Neural progenitor cell (in vitro differentiated cells): ENCODE measurements at regions not wholly inside any gene's neighbourhood (a gene's known extent, or its start where the extent isn't known, plus 50 kb on each side); places are given as distances from the start of the nearest gene placed in this dataset.
A peak's percentile ranks its signal among the peaks of the same experiment; 100 is the strongest.

Experiments used
- DNase-seq: peaks from one replicate; pipeline ENCODE4 v3.0.0-alpha.2; 2016; ENCODE audit warnings: low spot score
- H2AFZ ChIP-seq: fragments of 200-600 bp; sonication (generic); replicated peaks from 2 replicates; pipeline ENCODE4 v1.6.1; 2016; ENCODE audit warnings: antibody characterized with exemption
- H3F3A ChIP-seq: fragments of 200-600 bp; sonication (generic); 2 replicates; pipeline ENCODE4 v1.6.1; 2016; ENCODE audit warnings: antibody characterized with exemption, low read depth
- H3K27ac ChIP-seq: fragments of 200-600 bp; sonication (generic); 2 replicates; pipeline ENCODE4 v1.5.1; 2016; ENCODE audit warnings: mild to moderate bottlenecking
- H3K27me3 ChIP-seq: fragments of 200-600 bp; sonication (generic); 2 replicates; pipeline ENCODE4 v1.6.1; 2016; ENCODE audit warnings: mild to moderate bottlenecking, moderate library complexity
- H3K36me3 ChIP-seq: fragments of 200-600 bp; sonication (generic); 2 replicates; pipeline ENCODE4 v1.5.1; 2016
- H3K4me1 ChIP-seq: fragments of 200-600 bp; sonication (generic); 2 replicates; pipeline ENCODE4 v1.6.1; 2016; ENCODE audit warnings: mixed run types
- H3K4me2 ChIP-seq: fragments of 200-600 bp; sonication (generic); 2 replicates; pipeline ENCODE4 v1.6.1; 2016
- H3K4me3 ChIP-seq: fragments of 200-600 bp; sonication (generic); 2 replicates; pipeline ENCODE4 v1.5.1; 2016
- H3K79me2 ChIP-seq: fragments of 200-600 bp; sonication (generic); 2 replicates; pipeline ENCODE4 v1.6.1; 2016; ENCODE audit warnings: low read depth
- H3K9ac ChIP-seq: fragments of 200-600 bp; sonication (generic); 2 replicates; pipeline ENCODE4 v1.6.1; 2016
- H3K9me3 ChIP-seq: fragments of 200-600 bp; sonication (generic); 2 replicates; pipeline ENCODE4 v1.5.1; 2016; ENCODE audit warnings: low read depth
- H4K20me1 ChIP-seq: fragments of 200-600 bp; sonication (generic); 2 replicates; pipeline ENCODE4 v1.6.1; 2016; ENCODE audit warnings: low read depth
- H3K27ac Mint-ChIP-seq: 3 replicates; pipeline ENCODE4 v1.8.0; 2021; ENCODE audit warnings: mixed read lengths
- H3K27me3 Mint-ChIP-seq: 2 replicates; pipeline ENCODE4 v1.8.0; 2022; ENCODE audit warnings: low read depth, mild to moderate bottlenecking, inconsistent platforms, moderate library complexity, mixed read lengths; ENCODE audit not compliant: insufficient read depth
- H3K36me3 Mint-ChIP-seq: 3 replicates; pipeline ENCODE4 v1.8.0; 2021; ENCODE audit warnings: mixed read lengths
- H3K4me1 Mint-ChIP-seq: 3 replicates; pipeline ENCODE4 v1.8.0; 2021; ENCODE audit warnings: mixed read lengths
- H3K4me3 Mint-ChIP-seq: 3 replicates; pipeline ENCODE4 v1.8.0; 2021; ENCODE audit warnings: mild to moderate bottlenecking, moderate library complexity, mixed read lengths
- H3K9me3 Mint-ChIP-seq: 3 replicates; pipeline ENCODE4 v1.8.0; 2020; ENCODE audit warnings: mixed read lengths
- CTCF ChIP-seq: fragments of 200-600 bp; sonication (generic); IDR thresholded peaks from 2 replicates; pipeline ENCODE4 v1.5.1; 2017; ENCODE audit warnings: antibody characterized with exemption, mild to moderate bottlenecking
- EZH2 ChIP-seq: fragments of 200-600 bp; sonication (generic); IDR thresholded peaks from 2 replicates; pipeline ENCODE4 v1.6.1; 2017; ENCODE audit warnings: antibody characterized with exemption, mild to moderate bottlenecking, moderate library complexity
- EZH2phosphoT487 ChIP-seq: fragments of 200-600 bp; sonication (generic); IDR thresholded peaks from 2 replicates; pipeline ENCODE4 v1.6.1; 2017; ENCODE audit warnings: antibody characterized with exemption

GRCh38 chr16:62386411-62386810 lies 350.2 kb upstream of the CDH8 start:
- no peaks in the 10 kb centered on the region for H3K36me3 Mint-ChIP-seq
- H3K9me3 Mint-ChIP-seq = no peaks in the 10 kb centered on the region
- H3K27ac ChIP-seq = no peak overlapping the region
- DNase-seq = no peak
- H3K4me3 ChIP-seq = no peak overlapping the region
- no peaks in the 10 kb centered on the region for H3K36me3 ChIP-seq
- TF ChIP-seq EZH2 (no peak), CTCF (no peak), EZH2phosphoT487 (no peak)
- no peak overlapping the region for H3K27ac Mint-ChIP-seq
- no peak overlapping the region for H3K4me2 ChIP-seq
- H3F3A ChIP-seq = no peaks in the 10 kb centered on the region
- no peaks in the 10 kb centered on the region for H3K79me2 ChIP-seq
- H3K27me3 Mint-ChIP-seq = no peaks in the 10 kb centered on the region
- H3K27me3 ChIP-seq = no peaks in the 10 kb centered on the region
- H4K20me1 ChIP-seq = no peaks in the 10 kb centered on the region
- H3K4me3 Mint-ChIP-seq = no peak overlapping the region
- no peaks in the 10 kb centered on the region for H3K9me3 ChIP-seq
- no peaks in the 10 kb centered on the region for H3K4me1 ChIP-seq
- no peak overlapping the region for H3K9ac ChIP-seq
- H3K4me1 Mint-ChIP-seq = no peaks in the 10 kb centered on the region
- no peak overlapping the region for H2AFZ ChIP-seq

- no peaks in the 10 kb centered on the region for H4K20me1 ChIP-seq
- no peaks in the 10 kb centered on the region for H3K4me1 ChIP-seq
- no peak overlapping the region for H3K27ac ChIP-seq
- H3K9ac ChIP-seq = no peak overlapping the region
- no peaks in the 10 kb centered on the region for H3K27me3 ChIP-seq
- no peak for DNase-seq
- H3K9me3 ChIP-seq = no peaks in the 10 kb centered on the region
- no peak overlapping the region for H3K27ac Mint-ChIP-seq
- no peaks in the 10 kb centered on the region for H3K27me3 Mint-ChIP-seq
- H3K36me3 ChIP-seq = no peaks in the 10 kb centered on the region
- H3K9me3 Mint-ChIP-seq = no peaks in the 10 kb centered on the region
- no peak overlapping the region for H3K4me3 Mint-ChIP-seq
- peaks cover 5% of the 10 kb centered on the region for H3K4me1 Mint-ChIP-seq
- H2AFZ ChIP-seq = no peak overlapping the region
- H3K4me3 ChIP-seq = no peak overlapping the region
- H3F3A ChIP-seq = no peaks in the 10 kb centered on the region
- H3K4me2 ChIP-seq = no peak overlapping the region
- no peaks in the 10 kb centered on the region for H3K79me2 ChIP-seq
- no peaks in the 10 kb centered on the region for H3K36me3 Mint-ChIP-seq
- TF ChIP-seq CTCF = no peak
- TF ChIP-seq EZH2phosphoT487 = no peak
- TF ChIP-seq EZH2 = no peak
Measured at GRCh38 chr16:62383941-62384340, 347.7 kb upstream of the CDH8 start.

- H3K9me3 ChIP-seq = no peaks in the 10 kb centered on the region
- no peak overlapping the region for H2AFZ ChIP-seq
- no peaks in the 10 kb centered on the region for H3K9me3 Mint-ChIP-seq
- TF ChIP-seq EZH2phosphoT487 (no peak), EZH2 (no peak), CTCF (no peak)
- no peak overlapping the region for H3K27ac ChIP-seq
- DNase-seq = no peak
- H3K9ac ChIP-seq = no peak overlapping the region
- H3K27me3 ChIP-seq = no peaks in the 10 kb centered on the region
- H3F3A ChIP-seq = no peaks in the 10 kb centered on the region
- H3K27me3 Mint-ChIP-seq = no peaks in the 10 kb centered on the region
- H3K36me3 ChIP-seq = no peaks in the 10 kb centered on the region
- H3K4me2 ChIP-seq = no peak overlapping the region
- no peak overlapping the region for H3K4me3 ChIP-seq
- H3K4me3 Mint-ChIP-seq = no peak overlapping the region
- H3K36me3 Mint-ChIP-seq = no peaks in the 10 kb centered on the region
- H4K20me1 ChIP-seq = no peaks in the 10 kb centered on the region
- no peaks in the 10 kb centered on the region for H3K4me1 Mint-ChIP-seq
- H3K27ac Mint-ChIP-seq = no peak overlapping the region
- H3K4me1 ChIP-seq = no peaks in the 10 kb centered on the region
- H3K79me2 ChIP-seq = no peaks in the 10 kb centered on the region
Measured at GRCh38 chr16:62370445-62370844, 334.2 kb upstream of the CDH8 start.

- Mint-ChIP-seq H3K27me3 (no peaks in the 10 kb centered on the region), H3K27ac (no peak overlapping the region)
Measured at GRCh38 chr16:62363501-62363900, 327.3 kb upstream of the CDH8 start.

More at GRCh38 chr16:62363501-62363900, 327.3 kb upstream of the CDH8 start:
- H3K36me3 ChIP-seq = no peaks in the 10 kb centered on the region
- H3K9me3 ChIP-seq = no peaks in the 10 kb centered on the region
- no peaks in the 10 kb centered on the region for H3K36me3 Mint-ChIP-seq
- H3K4me3 Mint-ChIP-seq = no peak overlapping the region
- H3F3A ChIP-seq = no peaks in the 10 kb centered on the region
- H3K4me1 ChIP-seq = no peaks in the 10 kb centered on the region
- H4K20me1 ChIP-seq = no peaks in the 10 kb centered on the region
- no peak overlapping the region for H3K4me2 ChIP-seq
- H3K4me1 Mint-ChIP-seq = no peaks in the 10 kb centered on the region
- H3K4me3 ChIP-seq = no peak overlapping the region
- no peaks in the 10 kb centered on the region for H3K9me3 Mint-ChIP-seq
- no peak overlapping the region for H3K27ac ChIP-seq
- H3K79me2 ChIP-seq = no peaks in the 10 kb centered on the region
- H3K27me3 ChIP-seq = no peaks in the 10 kb centered on the region
- H2AFZ ChIP-seq = no peak overlapping the region
- no peak overlapping the region for H3K9ac ChIP-seq
- peak; percentile 73 for DNase-seq
- peak; percentile 58 for TF ChIP-seq CTCF
- TF ChIP-seq EZH2phosphoT487 = no peak
